Glomerular endothelial cell (primary cell): ENCODE measurements at regions not wholly inside any gene's neighbourhood (a gene's known extent, or its start where the extent isn't known, plus 50 kb on each side); places are given as distances from the start of the nearest gene placed in this dataset.
"Not testable (repeated sequence)": the region's sequence is repeated elsewhere in the genome, so short reads cannot be mapped to it uniquely, and the experiment has no call there.

Experiments
- DNase-seq: peaks from one replicate; pipeline ENCODE4 v3.0.0-alpha.2; 2011; ENCODE audit warnings: low read depth, low spot score; ENCODE audit errors: extremely low read depth

- DNase-seq = no peak
Measured at GRCh38 chr7:114182837-114183236, 231.8 kb upstream of the FOXP2 start.

- DNase-seq = no peak
Measured at GRCh38 chr7:114181280-114181679, 233.3 kb upstream of the FOXP2 start.

GRCh38 chr7:114180556-114181266 lies 233.9 kb upstream of the FOXP2 start:
- no peak for DNase-seq

DNA sequence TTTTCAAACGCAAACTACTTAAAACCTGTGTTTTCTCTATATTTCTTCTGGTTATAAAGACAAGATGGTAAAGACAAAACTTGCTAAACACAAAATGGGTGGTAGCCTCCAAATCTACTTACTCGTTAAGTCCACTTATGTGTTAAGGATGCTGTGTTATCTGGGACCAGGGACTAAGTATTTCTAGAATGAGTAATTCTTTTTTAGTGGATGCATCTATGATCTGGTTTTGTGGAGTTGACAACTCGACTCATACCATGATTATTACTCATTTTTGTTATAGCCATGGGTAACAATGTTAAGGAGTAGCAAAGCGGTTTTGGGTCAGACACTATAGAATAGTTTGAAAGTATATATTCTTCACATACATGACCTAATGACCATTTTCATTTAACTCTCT lies 239.5 kb upstream of the FOXP2 start:
- DNase-seq = no peak

- DNase-seq = no peak
Measured at GRCh38 chr7:114173170-114173890, 241.3 kb upstream of the FOXP2 start.

GRCh38 chr7:114169389-114169788 lies 245.2 kb upstream of the FOXP2 start:
- not testable (repeated sequence) for DNase-seq

DNA sequence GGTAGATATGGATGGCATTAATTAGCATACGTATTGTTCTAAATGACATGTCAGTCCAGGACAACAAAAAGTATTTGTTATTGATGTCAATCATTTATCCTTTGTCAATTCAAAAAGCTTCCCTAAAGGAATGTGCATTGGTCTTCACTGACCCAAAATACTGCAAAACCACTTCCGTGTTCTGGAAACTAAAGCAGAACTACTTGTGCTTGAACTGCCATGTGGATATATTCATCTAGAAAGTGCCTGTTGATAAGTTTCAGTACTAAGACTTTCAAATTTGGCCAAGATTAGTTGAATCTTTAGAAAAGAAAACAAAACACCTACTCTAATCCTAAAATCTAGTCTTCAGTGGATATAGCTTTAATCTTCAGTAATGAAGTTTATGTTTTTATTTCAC lies 242.1 kb upstream of the PPP1R3A start:
- DNase-seq = no peak

- no peak for DNase-seq
Measured at GRCh38 chr7:114158854-114159253, 240.0 kb upstream of the PPP1R3A start.

GRCh38 chr7:114158275-114158674 lies 239.5 kb upstream of the PPP1R3A start:
- no peak for DNase-seq

DNA sequence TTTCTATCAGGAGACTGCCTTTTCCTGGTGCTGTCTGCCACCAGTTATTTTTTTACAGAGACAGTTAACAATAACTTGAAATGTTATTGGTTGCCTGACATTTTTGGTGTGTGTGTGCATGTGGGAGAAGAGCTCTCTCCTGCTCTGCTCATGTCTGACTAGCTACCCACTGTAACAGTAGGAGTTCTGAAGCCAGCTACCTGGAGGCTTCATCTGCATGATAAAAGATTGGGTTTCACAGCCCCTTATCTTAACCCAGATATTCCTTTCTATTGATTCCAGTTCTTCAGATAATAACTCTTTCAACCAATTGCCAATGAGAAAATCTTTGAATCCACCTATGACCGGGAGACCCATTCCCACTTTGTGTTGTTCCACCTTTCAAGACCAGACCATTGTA lies 237.4 kb upstream of the PPP1R3A start:
- DNase-seq = no peak

- DNase-seq = no peak
Measured at GRCh38 chr7:114155116-114156110, 236.6 kb upstream of the PPP1R3A start.

- no peak for DNase-seq
Measured at GRCh38 chr7:114153700-114154099, 234.9 kb upstream of the PPP1R3A start.

- no peak for DNase-seq
Measured at GRCh38 chr7:114152314-114152938, 233.6 kb upstream of the PPP1R3A start.

DNA sequence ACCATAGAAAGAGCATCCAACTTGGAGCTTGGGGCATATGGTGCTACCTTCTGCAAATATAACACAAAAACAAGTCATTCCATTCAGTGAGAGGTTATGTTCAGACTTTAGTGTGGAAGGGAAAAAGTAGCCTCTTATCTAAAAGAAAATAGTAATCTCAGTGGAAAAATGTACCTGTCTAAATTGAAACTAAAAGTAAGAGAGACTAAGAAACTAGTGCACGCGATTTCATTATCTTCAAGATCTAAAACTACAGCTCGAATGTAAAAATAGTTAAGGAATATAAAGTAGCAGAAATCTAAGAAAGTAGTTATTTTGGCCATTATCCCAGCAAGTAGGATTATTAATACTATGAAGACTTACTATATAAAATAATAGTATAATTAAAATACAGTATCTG lies 233.0 kb upstream of the PPP1R3A start:
- no peak for DNase-seq

- no peak for DNase-seq
Measured at GRCh38 chr7:114150689-114151088, 231.9 kb upstream of the PPP1R3A start.

DNA sequence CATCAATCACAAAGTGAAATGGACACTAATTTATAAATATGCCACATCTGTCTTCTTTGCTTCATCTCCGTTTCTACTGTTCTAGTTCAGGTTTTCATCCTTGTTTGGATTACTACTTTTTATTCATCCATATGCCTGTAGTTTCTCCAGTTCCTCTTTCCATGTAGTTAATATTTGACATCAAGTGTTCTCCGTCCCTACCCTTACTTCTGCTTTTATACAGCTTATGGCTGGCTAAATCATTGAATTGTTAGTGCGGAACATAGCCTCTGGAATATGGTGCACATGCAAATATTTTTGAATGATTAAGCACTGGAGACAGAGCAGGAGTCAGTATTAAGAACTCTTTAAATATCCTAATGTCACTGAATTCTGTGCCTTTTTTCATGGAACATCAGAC lies 230.0 kb upstream of the PPP1R3A start:
- DNase-seq = no peak

GRCh38 chr7:114141415-114141814 lies 222.6 kb upstream of the PPP1R3A start:
- DNase-seq = no peak

DNA sequence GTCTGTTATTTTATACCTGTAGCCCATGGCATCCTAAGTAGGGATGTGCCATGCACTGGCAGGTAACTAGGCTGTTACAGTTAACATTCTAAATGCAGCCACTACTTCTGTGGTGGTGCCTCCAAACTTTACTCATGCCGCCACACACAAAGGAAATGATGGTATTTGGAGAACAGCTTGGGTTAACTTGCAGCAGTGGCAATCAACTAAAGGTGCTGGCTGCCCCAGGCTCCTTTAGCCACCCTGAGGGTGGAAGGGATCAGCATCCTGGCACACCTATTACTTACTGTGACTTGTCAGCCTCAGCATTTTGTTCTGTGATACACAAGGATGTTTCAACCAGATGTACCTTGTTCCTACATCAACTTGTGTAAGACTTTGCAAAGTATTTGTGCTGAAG lies 221.8 kb upstream of the PPP1R3A start:
- no peak for DNase-seq

GRCh38 chr7:114139690-114140089 lies 220.9 kb upstream of the PPP1R3A start:
- DNase-seq = not testable (repeated sequence)

DNA sequence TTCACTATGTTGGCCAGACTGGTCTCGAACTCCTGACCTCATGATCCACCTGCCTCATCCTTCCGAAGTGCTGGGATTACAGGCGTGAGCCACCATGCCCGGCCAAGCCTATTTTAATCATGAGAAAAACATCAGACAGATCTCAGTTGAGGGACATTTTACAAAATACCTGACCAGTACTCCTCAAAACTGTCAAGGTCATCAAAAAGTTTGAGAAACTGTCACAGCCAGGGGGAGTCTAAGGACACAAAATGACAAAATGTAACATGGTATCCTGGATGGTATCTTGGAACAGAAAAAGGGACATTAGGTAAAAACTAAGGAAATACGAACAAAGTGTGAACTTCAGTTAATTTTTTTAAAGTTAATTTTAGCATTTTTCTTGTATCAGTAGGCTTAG lies 219.8 kb upstream of the PPP1R3A start:
- no peak for DNase-seq

GRCh38 chr7:114133717-114134116 lies 214.9 kb upstream of the PPP1R3A start:
- no peak for DNase-seq
